ENCODE measurements at regions not wholly inside any gene's neighbourhood (a gene's known extent, or its start where the extent isn't known, plus 50 kb on each side); places are given as distances from the start of the nearest gene placed in this dataset.
"Not testable (repeated sequence)": the region's sequence is repeated elsewhere in the genome, so short reads cannot be mapped to it uniquely, and the experiment has no call there.

GRCh38 chr4:28014469-28014868 lies 1153.8 kb downstream of the STIM2 start:
- H3K4me2 ChIP-seq (ENCODE audit: insufficient read depth, low read length) = no peak overlapping the region
- no peak for DNase-seq (ENCODE audit: insufficient read length, low spot score, missing footprints)
- no peaks in the 10 kb centered on the region for H3K36me3 ChIP-seq (ENCODE audit: insufficient read depth, low read length)
- no peak for TF ChIP-seq CTCF (IDR thresholded peaks at IDR 0.05; ENCODE audit: extremely low read depth, low read depth, low read length)
- H4K20me1 ChIP-seq (ENCODE audit: insufficient read depth, low read length) = no peaks in the 10 kb centered on the region
- H3K27ac ChIP-seq (ENCODE audit: low read depth, low read length) = no peak overlapping the region
- peaks cover 7% of the 10 kb centered on the region for H3K9me3 ChIP-seq (ENCODE audit: low read depth, low read length)
- no peak overlapping the region for H2AFZ ChIP-seq (ENCODE audit: low read length)
- H3K4me1 ChIP-seq (ENCODE audit: insufficient read depth, low read length) = no peaks in the 10 kb centered on the region
- H3K27me3 ChIP-seq (ENCODE audit: insufficient read depth, low read length) = no peaks in the 10 kb centered on the region
- no peak overlapping the region for H3K4me3 ChIP-seq (ENCODE audit: insufficient read depth, low read length)
- H3K79me2 ChIP-seq (ENCODE audit: insufficient read depth, low read length) = no peaks in the 10 kb centered on the region

- DNase-seq (ENCODE audit: insufficient read length, low spot score, missing footprints) = no peak
- Histone ChIP-seq H3K4me3 (ENCODE audit: insufficient read depth, low read length) (no peak overlapping the region), H3K27me3 (ENCODE audit: insufficient read depth, low read length) (no peaks in the 10 kb centered on the region), H2AFZ (ENCODE audit: low read length) (no peak overlapping the region), H3K4me2 (ENCODE audit: insufficient read depth, low read length) (no peak overlapping the region), H3K36me3 (ENCODE audit: insufficient read depth, low read length) (no peaks in the 10 kb centered on the region), H4K20me1 (ENCODE audit: insufficient read depth, low read length) (no peaks in the 10 kb centered on the region), H3K4me1 (ENCODE audit: insufficient read depth, low read length) (no peaks in the 10 kb centered on the region), H3K27ac (ENCODE audit: low read depth, low read length) (no peak overlapping the region), H3K79me2 (ENCODE audit: insufficient read depth, low read length) (no peaks in the 10 kb centered on the region), H3K9me3 (ENCODE audit: low read depth, low read length) (peaks cover 3% of the 10 kb centered on the region)
- no peak for TF ChIP-seq CTCF (IDR thresholded peaks at IDR 0.05; ENCODE audit: extremely low read depth, low read depth, low read length)
Measured at GRCh38 chr4:28015996-28016395, 1155.4 kb downstream of the STIM2 start.

GRCh38 chr4:28038253-28038652 lies 1177.6 kb downstream of the STIM2 start:
- H4K20me1 ChIP-seq (ENCODE audit: insufficient read depth, low read length); H3K36me3 ChIP-seq (ENCODE audit: insufficient read depth, low read length); H3K27me3 ChIP-seq (ENCODE audit: insufficient read depth, low read length); H3K4me2 ChIP-seq (ENCODE audit: insufficient read depth, low read length); H3K9me3 ChIP-seq (ENCODE audit: low read depth, low read length); H3K27ac ChIP-seq (ENCODE audit: low read depth, low read length); H3K79me2 ChIP-seq (ENCODE audit: insufficient read depth, low read length); H3K4me3 ChIP-seq (ENCODE audit: insufficient read depth, low read length); DNase-seq (ENCODE audit: insufficient read length, low spot score, missing footprints); H2AFZ ChIP-seq (ENCODE audit: low read length); H3K4me1 ChIP-seq (ENCODE audit: insufficient read depth, low read length): not testable (repeated sequence)

- DNase-seq (ENCODE audit: insufficient read length, low spot score, missing footprints) = no peak
- no peaks in the 10 kb centered on the region for H3K9me3 ChIP-seq (ENCODE audit: low read depth, low read length)
- no peak overlapping the region for H3K4me2 ChIP-seq (ENCODE audit: insufficient read depth, low read length)
- H3K27me3 ChIP-seq (ENCODE audit: insufficient read depth, low read length) = no peaks in the 10 kb centered on the region
- no peaks in the 10 kb centered on the region for H3K4me1 ChIP-seq (ENCODE audit: insufficient read depth, low read length)
- H3K4me3 ChIP-seq (ENCODE audit: insufficient read depth, low read length) = no peak overlapping the region
- no peak for TF ChIP-seq CTCF (IDR thresholded peaks at IDR 0.05; ENCODE audit: extremely low read depth, low read depth, low read length)
- H3K36me3 ChIP-seq (ENCODE audit: insufficient read depth, low read length) = no peaks in the 10 kb centered on the region
- H3K79me2 ChIP-seq (ENCODE audit: insufficient read depth, low read length) = no peaks in the 10 kb centered on the region
- no peak overlapping the region for H2AFZ ChIP-seq (ENCODE audit: low read length)
- no peak overlapping the region for H3K27ac ChIP-seq (ENCODE audit: low read depth, low read length)
- no peaks in the 10 kb centered on the region for H4K20me1 ChIP-seq (ENCODE audit: insufficient read depth, low read length)
Measured at GRCh38 chr4:28062562-28062961, 1201.9 kb downstream of the STIM2 start.
